ENCODE measurements at regions not wholly inside any gene's neighbourhood (a gene's known extent, or its start where the extent isn't known, plus 50 kb on each side); places are given as distances from the start of the nearest gene placed in this dataset.

DNA sequence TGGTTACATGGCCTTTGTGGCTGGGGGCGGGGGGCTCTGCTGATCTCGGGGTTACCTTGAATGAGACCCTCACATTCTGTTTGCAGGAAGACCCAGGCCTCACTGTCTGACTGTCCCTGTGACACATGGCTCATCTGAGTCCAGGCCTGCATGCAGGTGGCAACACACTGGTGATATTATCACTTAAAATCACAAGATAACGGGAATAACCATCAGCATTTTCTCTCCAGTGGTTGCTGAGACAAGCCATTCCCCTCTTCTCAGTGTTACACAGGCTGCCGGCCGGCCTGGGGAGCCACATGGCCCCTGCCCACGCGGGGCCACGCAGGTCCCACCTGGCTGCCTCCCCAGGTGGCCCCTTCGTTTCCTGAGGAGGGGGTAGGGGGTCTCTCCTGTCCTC, 197.6 kb downstream of the ENGASE start:
- TF ChIP-seq, protein P1, sequence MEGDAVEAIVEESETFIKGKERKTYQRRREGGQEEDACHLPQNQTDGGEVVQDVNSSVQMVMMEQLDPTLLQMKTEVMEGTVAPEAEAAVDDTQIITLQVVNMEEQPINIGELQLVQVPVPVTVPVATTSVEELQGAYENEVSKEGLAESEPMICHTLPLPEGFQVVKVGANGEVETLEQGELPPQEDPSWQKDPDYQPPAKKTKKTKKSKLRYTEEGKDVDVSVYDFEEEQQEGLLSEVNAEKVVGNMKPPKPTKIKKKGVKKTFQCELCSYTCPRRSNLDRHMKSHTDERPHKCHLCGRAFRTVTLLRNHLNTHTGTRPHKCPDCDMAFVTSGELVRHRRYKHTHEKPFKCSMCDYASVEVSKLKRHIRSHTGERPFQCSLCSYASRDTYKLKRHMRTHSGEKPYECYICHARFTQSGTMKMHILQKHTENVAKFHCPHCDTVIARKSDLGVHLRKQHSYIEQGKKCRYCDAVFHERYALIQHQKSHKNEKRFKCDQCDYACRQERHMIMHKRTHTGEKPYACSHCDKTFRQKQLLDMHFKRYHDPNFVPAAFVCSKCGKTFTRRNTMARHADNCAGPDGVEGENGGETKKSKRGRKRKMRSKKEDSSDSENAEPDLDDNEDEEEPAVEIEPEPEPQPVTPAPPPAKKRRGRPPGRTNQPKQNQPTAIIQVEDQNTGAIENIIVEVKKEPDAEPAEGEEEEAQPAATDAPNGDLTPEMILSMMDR (IDR thresholded peaks at IDR 0.05) = no peak
- no peak for TF ChIP-seq POLR2A (IDR thresholded peaks at IDR 0.05)
- DNase-seq = no peak
- 47 to 60% methylated on average over 7 to 8 of the region's 9 CpGs for WGBS, 2 donors
- Histone ChIP-seq H3K9me3 (no peaks in the 10 kb centered on the region), H3K27me3 (peaks cover 0 to 8% of the 10 kb centered on the region in 2 donors), H3K36me3 (replicated peaks in 1 of 2; ENCODE audit: insufficient read depth in 1 of 2, low read depth in 2 of 2) (no peaks in the 10 kb centered on the region), H3K4me1 (peaks cover 12% of the 10 kb centered on the region), H3K4me3 (no peak overlapping the region), H3K27ac (no peak overlapping the region)
- intact Hi-C loops (cut with DNase I) = no loop called here
- ATAC-seq = no peak

DNA sequence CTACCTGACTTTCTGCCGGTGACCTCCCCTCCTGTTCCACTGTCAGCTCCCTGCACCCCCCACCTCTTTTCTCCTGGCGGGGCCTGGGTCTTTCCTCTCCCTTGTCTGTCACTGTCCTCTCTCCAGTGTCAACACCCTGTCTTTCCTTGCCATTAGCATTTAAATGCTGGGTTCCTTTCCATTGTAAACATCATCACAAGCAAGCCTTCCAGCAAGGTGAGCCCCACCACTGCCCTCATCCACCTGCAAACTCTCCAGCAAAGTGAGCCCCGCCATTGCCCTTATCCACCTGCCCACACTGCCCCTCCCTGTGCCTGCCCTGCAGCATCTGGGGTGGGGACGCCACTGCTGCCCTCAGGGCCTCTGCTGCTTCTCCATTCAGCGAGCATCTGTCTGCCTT, 195.0 kb downstream of the ENGASE start:
- TF ChIP-seq, protein P1 (IDR thresholded peaks at IDR 0.05) = no peak
- no peak for TF ChIP-seq POLR2A (IDR thresholded peaks at IDR 0.05)
- no peak overlapping the region for H3K27ac ChIP-seq
- no peak for ATAC-seq
- H3K4me1 ChIP-seq = peaks cover 7% of the 10 kb centered on the region
- intact Hi-C loops (cut with DNase I) = no loop called here
- no peaks in the 10 kb centered on the region for H3K9me3 ChIP-seq
- no peak overlapping the region for H3K4me3 ChIP-seq
- peaks cover 0 to 8% of the 10 kb centered on the region in 2 donors for H3K27me3 ChIP-seq
- no peaks in the 10 kb centered on the region for H3K36me3 ChIP-seq (replicated peaks in 1 of 2; ENCODE audit: insufficient read depth in 1 of 2, low read depth in 2 of 2)
- no peak for DNase-seq
- 34 to 38% methylated on average over 5 of the region's 5 CpGs for WGBS, 2 donors

DNA sequence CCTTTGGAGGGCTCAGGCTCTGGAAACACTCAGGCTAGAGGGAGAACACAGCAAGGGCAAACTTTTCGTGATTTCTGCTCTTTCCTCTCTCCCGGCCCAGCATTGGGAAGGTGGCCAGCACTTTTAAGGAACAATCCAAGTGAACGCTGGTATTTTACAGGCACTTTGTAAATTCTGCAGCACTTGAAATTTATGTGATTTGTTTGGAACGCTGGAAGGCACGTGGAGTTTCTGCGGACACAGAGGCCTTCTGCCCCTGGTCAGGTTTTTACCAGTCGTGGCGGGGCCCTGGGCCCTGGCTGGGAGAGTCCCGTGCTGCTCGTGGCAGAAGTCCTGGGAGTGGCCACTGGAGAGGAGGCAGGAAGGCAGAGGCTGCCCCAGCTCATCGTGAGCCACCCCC, 188.6 kb downstream of the ENGASE start:
- DNase-seq (no peak), ATAC-seq (no peak)
- no peak overlapping the region for H3K4me3 ChIP-seq
- no peak overlapping the region for H3K27ac ChIP-seq
- no peaks in the 10 kb centered on the region for H3K36me3 ChIP-seq (replicated peaks in 1 of 2; ENCODE audit: insufficient read depth in 1 of 2, low read depth in 2 of 2)
- no peak for TF ChIP-seq POLR2A (IDR thresholded peaks at IDR 0.05)
- TF ChIP-seq, protein P1 (IDR thresholded peaks at IDR 0.05) = no peak
- no peaks in the 10 kb centered on the region for H3K27me3 ChIP-seq
- intact Hi-C loops (cut with DNase I) = no loop called here
- no peaks in the 10 kb centered on the region for H3K9me3 ChIP-seq
- WGBS, 2 donors = 64 to 66% methylated on average over 6 to 11 of the region's 11 CpGs
- H3K4me1 ChIP-seq = no peaks in the 10 kb centered on the region

DNA sequence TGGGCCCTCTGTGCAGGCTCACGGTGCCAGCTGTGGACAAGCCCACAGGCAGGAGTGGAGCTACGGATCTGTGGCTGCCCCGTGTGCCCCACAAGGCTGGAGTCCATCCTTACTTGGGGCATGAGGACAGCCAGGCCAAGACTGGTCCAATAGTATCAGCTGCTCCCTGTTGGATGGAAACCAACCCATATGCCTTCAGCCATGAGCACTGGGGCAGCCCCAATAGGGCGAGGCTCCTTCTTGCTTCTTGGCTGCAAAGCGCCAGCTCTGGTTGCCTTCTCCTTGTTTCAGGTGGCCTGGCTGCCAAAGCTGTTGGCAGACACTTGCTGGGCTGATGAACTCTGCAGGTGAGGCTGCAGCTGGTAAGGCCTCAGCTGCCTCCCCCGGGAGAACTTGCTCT, 188.0 kb downstream of the ENGASE start:
- no peak for TF ChIP-seq POLR2A (IDR thresholded peaks at IDR 0.05)
- TF ChIP-seq, protein P1 (IDR thresholded peaks at IDR 0.05) = no peak
- Histone ChIP-seq H3K27ac (no peak overlapping the region), H3K9me3 (no peaks in the 10 kb centered on the region), H3K27me3 (no peaks in the 10 kb centered on the region), H3K4me3 (no peak overlapping the region), H3K36me3 (replicated peaks in 1 of 2; ENCODE audit: insufficient read depth in 1 of 2, low read depth in 2 of 2) (no peaks in the 10 kb centered on the region), H3K4me1 (no peaks in the 10 kb centered on the region)
- ATAC-seq = no peak
- intact Hi-C loops (cut with DNase I) = no loop called here
- DNase-seq = no peak
- 83 to 88% methylated on average over 3 to 6 of the region's 6 CpGs for WGBS, 2 donors

DNA sequence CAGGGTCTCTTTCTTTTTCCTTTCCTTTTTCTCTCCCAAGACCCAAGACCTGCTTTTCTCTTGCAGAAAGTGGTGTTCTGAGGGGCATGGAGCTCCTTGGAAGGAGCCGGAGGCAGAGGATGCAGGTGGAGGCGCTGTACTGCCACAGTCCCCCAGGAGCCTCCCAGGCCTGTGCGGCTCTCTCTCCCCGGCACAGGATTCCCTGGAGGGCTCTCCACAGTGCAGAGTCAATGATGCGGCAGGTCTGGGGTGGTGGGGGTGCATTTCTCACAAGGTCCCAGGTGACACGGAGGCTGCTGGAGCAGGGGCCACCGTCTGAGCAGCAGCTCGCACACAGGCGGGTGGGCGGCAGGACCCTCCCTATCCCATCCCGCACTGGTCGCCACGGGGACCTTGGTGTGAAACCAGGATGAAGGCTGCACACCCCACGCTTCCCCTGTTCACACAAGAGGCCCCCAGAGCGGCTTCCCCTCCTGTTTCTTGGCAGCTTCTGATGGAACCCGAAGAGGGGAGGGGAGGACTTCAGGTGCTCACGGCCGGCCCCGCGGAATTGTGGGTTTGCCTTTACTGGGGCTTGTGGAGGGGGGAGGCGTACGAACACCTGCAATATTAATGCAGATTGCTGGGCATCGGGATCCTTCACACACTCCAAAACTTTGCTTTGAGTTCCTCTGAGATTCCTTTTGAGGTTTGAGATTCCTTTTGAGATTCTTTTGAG, 186.9 kb downstream of the ENGASE start:
- DNase-seq = no peak
- TF ChIP-seq POLR2A (IDR thresholded peaks at IDR 0.05) = no peak
- TF ChIP-seq, protein P1 (IDR thresholded peaks at IDR 0.05) = no peak
- intact Hi-C loops (cut with DNase I) = no loop called here
- Histone ChIP-seq H3K27ac (no peak overlapping the region), H3K9me3 (no peaks in the 10 kb centered on the region), H3K36me3 (replicated peaks in 1 of 2; ENCODE audit: insufficient read depth in 1 of 2, low read depth in 2 of 2) (no peaks in the 10 kb centered on the region), H3K27me3 (no peaks in the 10 kb centered on the region), H3K4me3 (no peak overlapping the region), H3K4me1 (no peaks in the 10 kb centered on the region)
- 47 to 74% methylated on average over 5 to 23 of the region's 23 CpGs for WGBS, 2 donors
- ATAC-seq = no peak

Data from body of pancreas (tissue), 4 donors.